IPS DF 6.9 (cell line): ENCODE measurements at regions not wholly inside any gene's neighbourhood (a gene's known extent, or its start where the extent isn't known, plus 50 kb on each side); places are given as distances from the start of the nearest gene placed in this dataset.
"Not testable (repeated sequence)": the region's sequence is repeated elsewhere in the genome, so short reads cannot be mapped to it uniquely, and the experiment has no call there.

Source experiments
- DNase-seq: peaks from one replicate; pipeline ENCODE4 v3.0.0-alpha.2; 2013; ENCODE audit warnings: low read depth, low spot score
- H3K27ac ChIP-seq: one replicate; pipeline ENCODE4 v1.5.1; 2013; ENCODE audit warnings: low read length, control low read depth
- H3K27me3 ChIP-seq: 2 replicates; pipeline ENCODE4 v1.6.1; 2013; ENCODE audit warnings: mild to moderate bottlenecking, low read length; ENCODE audit not compliant: control insufficient read depth, insufficient read depth
- H3K36me3 ChIP-seq: 2 replicates; pipeline ENCODE4 v1.6.1; 2013; ENCODE audit warnings: low read length; ENCODE audit not compliant: control insufficient read depth, insufficient read depth
- H3K4me1 ChIP-seq: 2 replicates; pipeline ENCODE4 v1.6.1; 2013; ENCODE audit warnings: low read length; ENCODE audit not compliant: control insufficient read depth, insufficient read depth
- H3K4me3 ChIP-seq: 2 replicates; pipeline ENCODE4 v1.5.1; 2013; ENCODE audit warnings: mild to moderate bottlenecking, low read length
- H3K9me3 ChIP-seq: 2 replicates; pipeline ENCODE4 v1.6.1; 2013; ENCODE audit warnings: low read length, inconsistent platforms; ENCODE audit not compliant: control insufficient read depth, insufficient read depth
- WGBS: extraction: QIAGEN DNeasy Blood & Tissue Kit; methylation state at CpG from one replicate; pipeline ENCODE4 v1.1.7; 2013; ENCODE audit warnings: mixed read lengths, missing lambda C conversion rate; ENCODE audit not compliant: insufficient read length, insufficient coverage; 5-methylcytosine and 5-hydroxymethylcytosine counted together

- Histone ChIP-seq H3K4me3 (no peak overlapping the region), H3K9me3 (no peaks in the 10 kb centered on the region), H3K27me3 (no peaks in the 10 kb centered on the region), H3K4me1 (no peaks in the 10 kb centered on the region; the same call in 1 of the 2 replicates), H3K27ac (no peak overlapping the region), H3K36me3 (no peaks in the 10 kb centered on the region)
- no CpG with 5 or more reads among the region's 2 CpGs for WGBS
- no peak for DNase-seq
Measured at GRCh38 chr17:68762911-68763310, 161.7 kb upstream of the FAM20A start.

DNA sequence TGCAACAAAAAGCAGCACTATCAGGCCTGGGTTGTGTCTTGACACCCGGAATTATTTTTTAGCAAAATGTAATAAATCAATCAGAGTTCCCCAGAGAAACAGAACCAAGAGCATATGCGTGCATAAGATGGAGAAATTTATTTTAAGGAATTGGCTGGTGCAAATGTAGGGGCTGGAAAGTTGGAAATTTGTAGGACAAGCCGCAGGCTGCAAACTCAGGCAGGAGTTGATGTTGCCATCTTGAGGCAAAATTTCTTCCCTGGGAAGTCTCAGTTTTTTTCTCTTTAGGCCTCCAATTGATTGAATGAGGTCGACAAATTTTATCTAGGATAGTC lies 158.9 kb upstream of the FAM20A start:
- H3K27me3 ChIP-seq, result no peaks in the 10 kb centered on the region
- no peak overlapping the region for H3K27ac ChIP-seq
- no CpG with 5 or more reads among the region's 4 CpGs for WGBS
- no peaks in the 10 kb centered on the region for H3K9me3 ChIP-seq
- H3K4me3 ChIP-seq, result no peak overlapping the region
- no peaks in the 10 kb centered on the region for H3K36me3 ChIP-seq
- H3K4me1 ChIP-seq, result no peaks in the 10 kb centered on the region; the same call in 1 of the 2 replicates
- no peak for DNase-seq

GRCh38 chr17:68759343-68760140 lies 158.4 kb upstream of the FAM20A start:
- Histone ChIP-seq H3K27ac (no peak overlapping the region), H3K4me3 (no peak overlapping the region), H3K27me3 (no peaks in the 10 kb centered on the region), H3K36me3 (no peaks in the 10 kb centered on the region), H3K4me1 (no peaks in the 10 kb centered on the region; the same call in 1 of the 2 replicates), H3K9me3 (no peaks in the 10 kb centered on the region)
- WGBS, result no CpG with 5 or more reads among the region's 12 CpGs
- DNase-seq, result peak; percentile 82

- Histone ChIP-seq H3K36me3 (no peaks in the 10 kb centered on the region), H3K27ac (no peak overlapping the region), H3K4me3 (no peak overlapping the region), H3K27me3 (no peaks in the 10 kb centered on the region), H3K4me1 (no peaks in the 10 kb centered on the region; the same call in 1 of the 2 replicates), H3K9me3 (no peaks in the 10 kb centered on the region)
- no CpG with 5 or more reads among the region's 6 CpGs for WGBS
- DNase-seq, result no peak
Measured at GRCh38 chr17:68759002-68759342, 157.8 kb upstream of the FAM20A start.

GRCh38 chr17:68757866-68758757 lies 156.9 kb upstream of the FAM20A start:
- H3K27ac ChIP-seq, H3K9me3 ChIP-seq, H3K4me3 ChIP-seq, H3K36me3 ChIP-seq, DNase-seq, H3K27me3 ChIP-seq, H3K4me1 ChIP-seq: not testable (repeated sequence)
- no CpG with 5 or more reads among the region's 2 CpGs for WGBS

DNA sequence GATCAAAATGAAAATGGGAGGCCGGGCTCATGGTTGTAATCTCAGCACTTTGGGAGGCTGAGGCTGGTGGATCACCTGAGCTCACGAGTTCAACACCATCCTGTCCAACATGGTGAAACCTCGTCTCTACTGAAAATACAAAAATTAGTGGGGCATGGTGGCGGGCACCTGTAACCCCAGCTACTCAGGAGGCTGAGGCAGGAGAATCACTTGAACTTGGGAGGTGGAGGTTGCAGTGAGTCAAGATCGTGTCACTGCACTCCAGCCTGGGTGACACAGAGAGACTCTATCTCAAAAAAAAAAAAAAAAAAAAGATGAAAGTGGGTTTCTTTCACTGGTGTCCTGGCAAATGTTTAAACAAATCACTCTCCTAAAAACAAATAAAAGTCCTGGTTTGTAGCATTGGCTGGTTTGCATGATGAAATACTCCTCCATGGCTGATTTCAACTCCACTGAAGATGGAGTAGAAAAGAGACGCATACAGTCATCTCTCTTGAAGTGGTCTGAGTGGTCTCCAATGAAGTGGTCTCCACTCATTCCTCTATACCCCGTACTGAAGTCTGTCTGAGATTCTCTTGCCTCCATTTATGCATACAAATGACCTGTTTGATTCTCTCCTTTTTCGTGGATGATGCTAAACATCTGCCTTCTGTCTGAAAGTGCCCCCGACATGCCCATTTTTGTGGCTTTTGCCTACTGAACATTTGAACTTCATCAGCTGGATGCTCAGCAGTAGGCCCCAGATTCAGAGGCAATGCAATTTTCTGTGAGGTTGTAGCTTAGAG lies 153.0 kb upstream of the FAM20A start:
- Histone ChIP-seq H3K9me3 (no peaks in the 10 kb centered on the region), H3K27me3 (no peaks in the 10 kb centered on the region), H3K4me3 (no peak overlapping the region), H3K4me1 (no peaks in the 10 kb centered on the region; the same call in 1 of the 2 replicates), H3K27ac (no peak overlapping the region), H3K36me3 (no peaks in the 10 kb centered on the region)
- no peak for DNase-seq
- WGBS, result no CpG with 5 or more reads among the region's 9 CpGs

GRCh38 chr17:68750208-68750562 lies 149.0 kb upstream of the FAM20A start:
- no peak overlapping the region for H3K4me3 ChIP-seq
- no peak overlapping the region for H3K27ac ChIP-seq
- H3K4me1 ChIP-seq, result no peaks in the 10 kb centered on the region; the same call in 1 of the 2 replicates
- H3K36me3 ChIP-seq, result no peaks in the 10 kb centered on the region
- H3K27me3 ChIP-seq, result no peaks in the 10 kb centered on the region
- no peak for DNase-seq
- no CpG with 5 or more reads among the region's 6 CpGs for WGBS
- no peaks in the 10 kb centered on the region for H3K9me3 ChIP-seq

DNA sequence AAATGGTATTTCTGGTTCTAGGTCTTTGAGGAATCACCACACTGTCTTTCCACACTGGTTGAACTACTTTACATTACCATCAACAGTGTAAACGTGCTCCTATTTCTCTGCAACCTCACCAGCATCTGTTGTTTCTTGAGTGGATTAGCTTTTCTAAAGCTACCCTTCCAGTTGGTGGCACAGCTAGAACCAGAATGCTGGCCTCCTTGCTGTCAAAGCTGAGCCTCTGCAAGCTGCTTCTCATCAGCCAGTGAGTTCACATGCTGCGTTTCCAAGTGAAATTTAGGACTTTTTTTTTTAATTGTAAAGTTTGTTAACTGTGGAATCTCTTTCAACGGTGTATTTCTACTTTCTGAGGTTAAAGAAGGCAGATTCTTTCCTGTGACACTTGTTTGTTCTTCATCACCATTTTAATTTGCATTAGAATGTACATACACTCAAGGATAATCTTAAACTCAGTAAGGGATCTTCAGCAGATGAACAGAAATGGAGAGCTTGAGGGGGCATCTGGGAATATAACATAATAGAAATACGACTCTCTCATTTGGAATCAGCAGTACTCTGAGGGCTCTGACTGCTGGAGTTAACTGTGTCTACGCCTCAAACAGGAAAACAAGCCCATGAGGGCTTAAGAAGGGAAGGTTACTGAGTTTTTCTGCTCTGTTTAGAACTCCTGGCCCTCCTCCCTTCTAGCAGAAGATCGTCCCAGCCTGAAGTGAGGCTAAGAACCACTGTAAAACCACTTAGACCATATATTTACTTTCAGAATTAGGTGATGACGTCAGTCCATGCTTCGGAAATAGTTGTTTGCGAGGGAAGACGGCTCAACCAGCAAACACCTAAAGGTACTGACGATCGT lies 148.4 kb upstream of the FAM20A start:
- no CpG with 5 or more reads among the region's 12 CpGs for WGBS

DNA sequence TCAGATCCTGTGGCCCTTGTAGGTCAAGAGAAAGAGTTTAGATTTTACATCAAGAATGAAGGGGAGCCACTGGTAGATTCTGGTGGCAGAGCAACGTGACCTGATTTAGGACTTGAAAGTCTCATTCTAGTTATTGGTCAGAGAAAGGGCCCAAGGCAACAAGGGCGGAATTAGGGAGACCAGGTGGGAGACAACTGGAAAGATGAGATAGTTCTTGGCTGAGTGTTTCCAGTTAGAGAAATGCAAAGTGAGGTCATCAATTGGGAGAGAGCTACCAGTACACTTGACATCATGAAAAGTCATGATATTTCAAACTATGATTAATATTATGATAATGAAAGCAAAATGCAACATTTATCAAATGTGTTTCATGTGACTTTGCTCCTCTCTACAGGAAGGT lies 147.2 kb upstream of the FAM20A start:
- WGBS, result no CpG with 5 or more reads among the region's 2 CpGs
- Histone ChIP-seq H3K36me3 (no peaks in the 10 kb centered on the region), H3K4me1 (no peaks in the 10 kb centered on the region; the same call in 1 of the 2 replicates), H3K27me3 (no peaks in the 10 kb centered on the region), H3K9me3 (peaks cover 2% of the 10 kb centered on the region; the same call in 1 of the 2 replicates), H3K27ac (no peak overlapping the region), H3K4me3 (no peak overlapping the region)
- DNase-seq, result no peak

More for the DNA sequence above, 148.4 kb upstream of the FAM20A start:
- no peak overlapping the region for H3K4me3 ChIP-seq
- no peak overlapping the region for H3K27ac ChIP-seq
- H3K36me3 ChIP-seq, result no peaks in the 10 kb centered on the region
- no peaks in the 10 kb centered on the region; the same call in 1 of the 2 replicates for H3K4me1 ChIP-seq
- no peak for DNase-seq
- H3K27me3 ChIP-seq, result no peaks in the 10 kb centered on the region
- peaks cover 2% of the 10 kb centered on the region; the same call in 1 of the 2 replicates for H3K9me3 ChIP-seq
